OCI-M1 (cell line): ENCODE measurements at regions not wholly inside any gene's neighbourhood (a gene's known extent, or its start where the extent isn't known, plus 50 kb on each side); places are given as distances from the start of the nearest gene placed in this dataset.
"Not testable (repeated sequence)": the region's sequence is repeated elsewhere in the genome, so short reads cannot be mapped to it uniquely, and the experiment has no call there.

Experiments used
- DNase-seq: peaks from one replicate; lab custom pipeline; 2025; lab: John Stamatoyannopoulos, UW

- DNase-seq, result no peak
Observed at GRCh38 chr4:186814535-186815070, 90.9 kb upstream of the FAT1 start.

GRCh38 chr4:186819342-186820086 lies 95.9 kb upstream of the FAT1 start:
- peak; percentile 69 for DNase-seq

GRCh38 chr4:186820391-186820891 lies 96.8 kb upstream of the FAT1 start:
- peak; percentile 65 for DNase-seq

DNA sequence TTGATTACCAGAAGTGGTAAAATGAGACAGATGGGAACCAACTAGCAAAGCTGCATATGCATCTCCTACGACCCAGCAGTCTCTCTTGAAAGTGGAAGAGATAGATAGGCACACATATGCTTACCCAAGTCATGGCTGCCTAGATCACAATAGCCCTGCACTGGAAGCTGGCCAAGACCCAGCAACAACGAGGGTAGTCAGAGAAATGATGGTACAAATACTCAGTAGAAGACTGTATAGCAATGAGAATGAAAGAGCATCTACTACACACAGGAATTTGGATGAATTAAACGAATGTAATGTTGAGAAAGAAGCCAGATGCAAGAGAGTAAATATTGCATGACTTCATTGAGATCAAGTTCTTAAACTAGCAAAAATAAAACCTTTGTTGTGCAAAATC lies 100.3 kb upstream of the FAT1 start:
- DNase-seq, result peak; percentile 77

DNA sequence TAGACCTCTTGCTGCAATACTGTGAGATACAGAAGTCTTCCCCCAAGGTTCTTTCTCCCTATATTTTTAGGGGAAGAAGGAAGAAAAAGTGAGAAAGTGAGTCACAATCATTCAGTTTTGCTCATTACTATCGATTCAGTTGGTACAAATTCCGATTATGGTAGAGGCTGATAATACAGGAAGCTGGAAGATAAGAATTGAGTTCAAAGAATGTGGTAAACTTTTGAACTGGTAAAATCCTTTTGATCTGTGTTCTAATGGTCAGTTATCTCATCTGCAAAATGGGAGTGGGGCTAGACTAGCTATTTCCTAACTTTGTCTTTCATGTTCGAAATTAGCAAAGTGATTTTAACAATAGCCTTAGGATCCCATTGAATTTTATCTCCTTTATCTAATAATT lies 101.4 kb upstream of the FAT1 start:
- DNase-seq, result peak; percentile 23

- DNase-seq, result no peak
Observed at GRCh38 chr4:186826006-186826405, 102.3 kb upstream of the FAT1 start.

GRCh38 chr4:186826846-186827533 lies 103.3 kb upstream of the FAT1 start:
- DNase-seq, result no peak

GRCh38 chr4:186827534-186827897 lies 103.9 kb upstream of the FAT1 start:
- no peak for DNase-seq

DNA sequence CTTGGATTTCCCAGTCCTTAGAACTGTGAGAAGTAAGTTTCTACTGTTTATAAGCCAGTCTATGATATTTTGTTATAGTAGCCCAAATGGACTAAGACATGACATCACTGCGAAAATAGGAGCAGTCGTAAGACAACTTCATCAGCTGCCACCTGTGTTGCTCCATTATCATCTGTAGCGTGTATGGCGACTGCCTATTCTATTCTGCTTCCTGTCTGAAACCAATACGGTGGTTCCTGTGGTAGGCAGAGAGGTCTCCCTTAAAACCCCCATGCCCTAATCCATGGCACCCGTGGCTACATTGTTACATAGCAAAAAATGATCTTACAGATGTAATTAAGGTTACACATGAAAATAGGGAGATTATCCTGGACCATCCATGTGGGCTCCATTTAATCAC lies 105.4 kb upstream of the FAT1 start:
- DNase-seq, result no peak

GRCh38 chr4:186829740-186830449 lies 106.2 kb upstream of the FAT1 start:
- no peak for DNase-seq

GRCh38 chr4:186831574-186831973 lies 107.9 kb upstream of the FAT1 start:
- no peak for DNase-seq

DNA sequence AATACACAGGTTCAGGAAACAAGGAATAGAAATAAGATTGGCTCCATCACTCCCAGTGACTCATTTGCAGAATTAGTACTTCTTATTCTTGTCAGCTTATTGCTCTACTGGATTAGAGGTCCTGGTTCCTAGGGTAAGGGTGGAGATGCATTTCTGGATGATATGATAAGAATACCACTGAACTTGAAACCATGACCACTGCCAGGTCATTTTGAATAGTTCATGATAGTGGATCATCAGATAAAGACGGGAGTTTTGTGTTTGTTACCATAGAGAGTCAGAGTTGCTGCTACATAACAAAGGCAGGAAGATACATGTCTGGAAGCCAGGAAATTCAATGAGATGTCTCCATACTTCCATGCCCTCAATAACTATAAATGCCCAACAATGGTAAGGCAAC lies 109.2 kb upstream of the FAT1 start:
- peak; percentile 72 for DNase-seq

GRCh38 chr4:186837463-186837862 lies 113.8 kb upstream of the FAT1 start:
- DNase-seq, result not testable (repeated sequence)

- DNase-seq, result no peak
Observed at GRCh38 chr4:186838295-186838694, 114.6 kb upstream of the FAT1 start.

DNA sequence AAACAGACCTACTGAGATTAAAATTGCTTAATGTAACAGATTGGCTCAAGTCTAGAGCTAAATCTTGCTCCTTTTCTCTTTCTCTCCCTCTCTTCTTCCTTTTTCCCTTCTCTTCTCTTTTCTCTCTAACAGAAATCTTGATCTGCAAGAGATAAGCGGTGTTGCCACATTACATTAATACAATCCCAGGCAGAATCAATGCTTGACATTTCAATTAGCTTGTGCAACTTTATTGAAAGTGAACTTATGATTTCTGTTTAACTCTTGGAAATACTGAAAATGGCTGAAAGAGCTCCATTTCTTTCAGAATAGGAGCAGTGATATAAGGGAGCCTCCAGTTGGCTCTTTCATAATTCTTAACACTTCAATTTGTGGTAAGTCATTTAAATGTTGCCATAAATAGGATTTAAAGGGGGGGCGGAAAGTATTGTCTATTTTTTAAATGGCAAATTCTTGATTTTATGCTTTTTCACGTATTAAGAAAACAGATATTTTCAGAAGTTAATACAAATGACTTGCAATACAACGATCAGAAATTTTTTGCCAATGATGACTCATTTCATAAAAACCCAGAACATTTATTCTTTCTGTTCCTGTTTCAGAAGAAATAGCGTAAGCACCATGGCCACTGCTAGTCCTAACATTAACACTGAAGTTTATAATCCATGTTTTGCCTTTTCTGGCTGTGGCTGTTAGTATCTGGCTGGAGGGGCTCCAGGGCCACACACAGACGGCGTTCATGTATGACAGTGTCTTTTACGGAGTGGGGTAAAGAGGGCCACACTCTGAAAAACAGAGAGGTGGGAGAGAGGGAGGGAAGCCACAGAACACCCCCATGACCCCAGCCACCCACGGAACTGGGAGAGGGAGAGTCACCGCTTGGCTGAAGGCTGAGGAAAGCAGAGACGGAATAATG lies 115.7 kb upstream of the FAT1 start:
- DNase-seq, result peak; percentile 64

GRCh38 chr4:186840222-186840701 lies 116.6 kb upstream of the FAT1 start:
- DNase-seq, result peak; percentile 53

DNA sequence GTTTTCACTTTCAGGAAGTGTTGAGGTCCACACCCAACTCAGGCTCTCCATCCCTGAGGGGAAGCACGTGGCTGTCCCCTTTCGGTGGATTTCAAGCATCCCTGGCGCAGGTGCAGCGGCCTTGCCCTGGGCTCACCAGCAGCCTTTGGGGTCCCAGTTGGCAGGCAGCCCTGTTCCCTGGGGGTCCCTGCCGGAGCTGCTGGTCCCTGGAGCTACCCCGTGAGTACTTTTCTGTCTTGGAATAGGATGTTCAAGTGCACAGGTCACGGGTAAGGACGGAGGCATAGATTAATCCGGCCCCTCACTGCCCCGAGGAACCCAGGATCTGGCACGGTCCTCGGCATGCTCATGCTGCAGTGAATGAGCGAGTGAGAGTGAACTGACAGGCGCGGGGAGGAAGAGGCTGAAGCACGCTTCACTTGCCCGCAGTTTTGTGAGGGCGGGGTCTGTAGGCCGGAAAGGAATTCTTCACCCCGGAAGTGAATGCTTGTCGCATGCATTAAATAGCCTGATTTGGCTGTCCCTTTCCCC lies 117.2 kb upstream of the FAT1 start:
- DNase-seq, result no peak

DNA sequence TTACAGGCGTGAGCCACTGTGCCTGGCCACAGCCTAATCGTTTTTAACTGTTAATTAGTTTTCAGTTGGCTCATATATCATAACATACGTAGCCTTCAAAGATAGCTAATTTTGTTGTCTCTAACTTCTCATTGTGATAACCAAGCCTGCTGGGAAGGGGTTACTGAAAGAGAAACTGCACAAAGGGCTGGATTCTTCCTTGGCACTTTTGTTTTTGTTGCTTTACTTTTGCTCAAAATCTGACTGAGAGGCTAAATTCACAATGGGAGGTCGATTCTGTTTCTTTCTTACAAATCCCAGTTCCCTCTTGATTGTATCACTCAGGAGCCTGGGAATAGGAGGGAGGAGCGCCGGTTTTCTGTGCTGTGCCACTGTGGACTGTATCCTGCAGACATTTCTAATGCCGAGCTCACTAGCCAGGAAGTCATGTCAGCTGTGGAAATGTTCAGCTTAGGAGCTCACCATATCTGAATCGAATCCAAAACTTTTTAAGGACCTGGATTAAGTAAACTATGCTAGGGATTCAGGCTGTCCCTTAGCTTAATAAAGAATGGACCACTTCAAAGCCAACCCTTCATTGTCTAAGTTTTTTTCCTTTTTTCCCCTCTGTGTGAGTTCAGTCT lies 120.5 kb upstream of the FAT1 start:
- DNase-seq, result peak; percentile 89

DNA sequence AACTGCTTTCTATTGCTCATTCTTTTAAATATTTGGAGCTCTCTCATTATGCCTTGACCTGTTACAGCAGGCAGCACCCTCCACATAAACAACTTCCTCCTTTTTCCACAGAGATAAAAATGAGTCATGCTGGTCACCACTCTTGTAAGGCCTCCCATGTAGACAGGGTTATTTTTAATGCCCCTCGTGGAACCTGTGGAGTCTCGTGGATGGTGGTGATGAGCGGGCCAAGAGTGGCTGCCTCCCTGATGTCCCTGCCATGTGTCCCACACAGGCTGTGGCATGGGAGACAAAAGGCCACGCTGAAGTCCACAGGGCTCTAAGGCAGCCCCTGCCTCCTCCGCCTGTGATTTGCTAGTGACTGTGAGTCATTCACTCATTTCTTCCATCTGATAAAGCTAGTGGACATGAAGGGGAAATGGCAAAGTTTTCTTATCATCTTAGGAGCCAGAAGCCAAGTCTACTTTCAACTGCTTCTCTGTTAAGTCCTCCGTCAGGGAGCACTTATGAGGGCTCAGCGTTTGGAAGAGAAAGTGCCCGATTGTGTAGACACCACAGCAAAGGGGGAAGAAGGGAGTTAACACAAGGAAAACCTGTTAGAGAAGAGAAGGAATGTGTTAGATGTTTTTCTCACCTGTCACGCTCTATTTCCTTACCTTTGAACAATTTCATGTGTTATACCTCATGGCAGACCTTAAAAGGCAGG lies 121.6 kb upstream of the FAT1 start:
- DNase-seq, result peak; percentile 98

DNA sequence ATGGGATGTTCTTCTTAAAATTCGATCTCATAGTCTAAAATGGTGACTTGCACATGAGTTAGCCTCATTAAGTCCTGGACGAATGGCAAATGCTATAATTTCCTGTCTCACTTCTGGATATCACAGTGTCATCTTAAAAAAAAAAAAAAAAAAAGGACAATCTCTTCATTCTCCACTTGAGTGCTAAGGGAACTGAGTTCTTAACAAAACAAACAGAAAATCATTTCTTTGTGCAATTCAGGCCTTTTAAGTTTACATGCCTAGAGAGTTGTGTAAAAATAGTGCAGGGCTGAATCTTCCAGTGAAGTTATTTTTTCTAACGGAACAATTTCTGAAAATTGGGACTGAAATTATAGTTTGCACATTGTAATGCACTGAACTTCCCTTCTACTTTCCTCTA lies 122.8 kb upstream of the FAT1 start:
- DNase-seq, result no peak
